ENCODE measurements at regions not wholly inside any gene's neighbourhood (a gene's known extent, or its start where the extent isn't known, plus 50 kb on each side); places are given as distances from the start of the nearest gene placed in this dataset.

DNA sequence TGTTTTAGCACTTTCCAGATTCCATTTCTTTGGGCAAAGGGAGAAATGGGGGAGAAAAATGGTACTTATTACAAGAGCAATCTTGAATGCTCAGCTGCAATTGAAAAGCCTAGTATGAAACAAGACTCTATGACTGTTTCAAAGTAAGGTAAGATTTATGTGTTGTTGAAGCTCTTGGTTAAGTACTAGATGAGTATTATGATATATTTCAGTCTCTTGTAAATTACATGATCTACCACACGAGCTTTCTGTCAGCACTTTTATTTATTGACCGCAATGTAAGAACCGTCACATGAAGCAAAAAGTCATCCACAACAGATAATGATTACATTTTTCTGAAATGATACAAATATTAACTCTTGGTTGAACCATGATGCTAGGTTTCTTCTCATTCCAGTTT is 906.7 kb upstream of the CHORDC1 start:
- no peaks in the 10 kb centered on the region for H3K36me3 ChIP-seq (ENCODE audit: control insufficient read depth in 2 of 3, insufficient read depth in 3 of 3, low read length in 3 of 3)
- POLR2A ChIA-PET, result no interaction called here

DNA sequence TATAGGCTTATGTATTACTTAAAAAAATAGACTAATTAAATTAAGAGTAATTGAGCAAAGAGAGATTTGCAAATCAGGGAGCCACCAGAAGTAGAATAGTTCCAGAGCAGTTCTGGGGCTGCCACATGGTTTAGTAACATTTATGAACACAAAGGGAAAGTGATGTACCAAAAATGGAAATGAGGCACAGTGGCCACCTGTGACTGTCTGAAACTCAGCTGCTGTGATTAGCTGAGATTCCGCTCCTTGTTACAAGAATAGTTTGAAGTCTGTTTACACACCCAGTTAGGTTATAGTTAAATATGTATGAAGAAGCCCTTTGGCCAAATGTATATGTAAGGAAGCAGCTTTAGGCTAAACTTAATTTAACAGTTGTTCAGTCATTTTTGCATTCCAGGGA is 901.5 kb upstream of the CHORDC1 start:
- H3K4me3 ChIP-seq (ENCODE audit: low read length), result no peak overlapping the region
- peaks cover 0 to 1% (median 0%) of the 10 kb centered on the region in 7 donors for H3K4me1 Mint-ChIP-seq
- H3K9me3 Mint-ChIP-seq, result peaks cover 0 to 27% (median 6%) of the 10 kb centered on the region in 11 donors
- CTCF ChIA-PET, result no interaction called here
- H3K27ac Mint-ChIP-seq, result no peak overlapping the region
- intact Hi-C loops (cut with micrococcal nuclease), result no loop called here
- DNase-seq (no peak), ATAC-seq (no peak)
- no peaks in the 10 kb centered on the region for H3K27me3 ChIP-seq (ENCODE audit: control insufficient read depth in 2 of 2, insufficient read depth in 2 of 2, low read length in 2 of 2)
- peaks cover 0 to 4% (median 0%) of the 10 kb centered on the region in 3 experiments for H3K9me3 ChIP-seq (ENCODE audit: control insufficient read depth in 2 of 3, low read length in 3 of 3)
- no peak overlapping the region for H3K27ac ChIP-seq (ENCODE audit: low read depth, low read length)
- no peak overlapping the region for H3K4me3 Mint-ChIP-seq
- H3K36me3 Mint-ChIP-seq, result no peaks in the 10 kb centered on the region
- peaks cover 0 to 2% (median 0%) of the 10 kb centered on the region in 5 donors for H3K27me3 Mint-ChIP-seq
- H3K36me3 ChIP-seq (ENCODE audit: control insufficient read depth in 2 of 3, insufficient read depth in 3 of 3, low read length in 3 of 3), result no peaks in the 10 kb centered on the region
- H3K4me1 ChIP-seq (ENCODE audit: control insufficient read depth in 2 of 2, insufficient read depth in 2 of 2, low read length in 2 of 2), result no peaks in the 10 kb centered on the region
- POLR2A ChIA-PET, result no interaction called here

More for the DNA sequence above, 906.7 kb upstream of the CHORDC1 start:
- H3K9me3 Mint-ChIP-seq, result peaks cover 0 to 18% (median 4%) of the 10 kb centered on the region in 11 donors
- peaks cover 0 to 1% (median 0%) of the 10 kb centered on the region in 7 donors for H3K4me1 Mint-ChIP-seq
- H3K36me3 Mint-ChIP-seq, result no peaks in the 10 kb centered on the region
- H3K4me3 Mint-ChIP-seq, result no peak overlapping the region
- DNase-seq, result no peak
- Histone ChIP-seq H3K27me3 (ENCODE audit: control insufficient read depth in 2 of 2, insufficient read depth in 2 of 2, low read length in 2 of 2) (no peaks in the 10 kb centered on the region), H3K4me3 (ENCODE audit: low read length) (no peak overlapping the region), H3K27ac (ENCODE audit: low read depth, low read length) (no peak overlapping the region), H3K4me1 (ENCODE audit: control insufficient read depth in 2 of 2, insufficient read depth in 2 of 2, low read length in 2 of 2) (no peaks in the 10 kb centered on the region), H3K9me3 (ENCODE audit: control insufficient read depth in 2 of 3, low read length in 3 of 3) (peaks cover 0 to 4% (median 0%) of the 10 kb centered on the region in 3 experiments)
- intact Hi-C loops (cut with micrococcal nuclease), result no loop called here
- no peak for ATAC-seq
- H3K27me3 Mint-ChIP-seq, result peaks cover 0 to 2% (median 0%) of the 10 kb centered on the region in 5 donors
- CTCF ChIA-PET, result no interaction called here
- H3K27ac Mint-ChIP-seq, result no peak overlapping the region

DNA sequence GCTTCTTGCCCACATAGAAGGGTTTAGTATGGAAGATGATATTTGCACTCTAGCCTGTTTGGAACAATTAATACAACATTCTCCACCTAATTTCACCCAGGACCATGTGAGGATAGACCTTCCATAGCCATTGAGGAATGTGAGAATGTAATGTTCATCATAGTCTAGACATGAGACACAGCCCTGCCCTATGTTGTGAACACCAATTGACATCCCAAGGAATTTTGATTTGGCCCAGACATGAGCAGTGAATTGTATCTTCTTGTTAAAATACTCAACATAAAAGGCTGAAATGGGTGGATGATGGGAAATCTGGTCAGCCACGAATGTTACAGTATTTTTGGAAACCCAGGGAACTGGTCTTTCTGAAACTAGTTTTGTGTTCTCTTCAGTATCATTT is 892.3 kb upstream of the CHORDC1 start:
- H3K36me3 ChIP-seq (ENCODE audit: control insufficient read depth in 2 of 3, insufficient read depth in 3 of 3, low read length in 3 of 3), result no peaks in the 10 kb centered on the region
- no peak overlapping the region for H3K4me3 ChIP-seq (ENCODE audit: low read length)
- ChIA-PET POLR2A (no interaction called here), CTCF (no interaction called here)
- H3K27me3 ChIP-seq (ENCODE audit: control insufficient read depth in 2 of 2, insufficient read depth in 2 of 2, low read length in 2 of 2), result no peaks in the 10 kb centered on the region
- DNase-seq (no peak), ATAC-seq (no peak)
- H3K4me1 Mint-ChIP-seq, result no peaks in the 10 kb centered on the region
- H3K27ac ChIP-seq (ENCODE audit: low read depth, low read length), result no peak overlapping the region
- H3K27me3 Mint-ChIP-seq, result no peaks in the 10 kb centered on the region
- H3K27ac Mint-ChIP-seq, result no peak overlapping the region
- H3K9me3 Mint-ChIP-seq, result peaks cover 0 to 7% (median 4%) of the 10 kb centered on the region in 11 donors
- H3K4me3 Mint-ChIP-seq, result no peak overlapping the region
- H3K4me1 ChIP-seq (ENCODE audit: control insufficient read depth in 2 of 2, insufficient read depth in 2 of 2, low read length in 2 of 2), result no peaks in the 10 kb centered on the region
- intact Hi-C loops (cut with micrococcal nuclease), result no loop called here
- H3K9me3 ChIP-seq (ENCODE audit: control insufficient read depth in 2 of 3, low read length in 3 of 3), result peaks cover 0 to 4% (median 0%) of the 10 kb centered on the region in 3 experiments
- H3K36me3 Mint-ChIP-seq, result no peaks in the 10 kb centered on the region

DNA sequence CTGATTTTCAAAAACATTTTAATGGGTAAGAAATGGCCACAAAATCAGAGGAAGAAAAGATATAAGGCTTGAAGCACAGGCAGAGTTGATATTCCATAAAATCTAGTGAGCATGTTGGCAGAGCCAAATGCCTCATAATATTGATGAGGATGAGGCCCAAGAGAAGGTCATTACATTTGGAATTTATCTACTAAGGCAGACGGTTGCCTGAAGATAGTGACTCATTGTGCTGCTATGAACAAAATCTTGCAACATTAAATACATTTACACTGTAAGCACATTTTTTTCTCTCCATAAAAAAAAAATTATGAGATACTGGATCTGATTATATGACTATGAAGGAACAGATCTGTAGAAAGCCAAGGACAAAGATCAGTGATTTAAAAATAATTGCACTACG is 881.4 kb upstream of the CHORDC1 start:
- Histone ChIP-seq H3K36me3 (ENCODE audit: control insufficient read depth in 2 of 3, insufficient read depth in 3 of 3, low read length in 3 of 3) (no peaks in the 10 kb centered on the region), H3K4me1 (ENCODE audit: control insufficient read depth in 2 of 2, insufficient read depth in 2 of 2, low read length in 2 of 2) (no peaks in the 10 kb centered on the region), H3K27ac (ENCODE audit: low read depth, low read length) (no peak overlapping the region), H3K9me3 (ENCODE audit: control insufficient read depth in 2 of 3, low read length in 3 of 3) (peaks cover 0 to 4% (median 0%) of the 10 kb centered on the region in 3 experiments), H3K4me3 (ENCODE audit: low read length) (no peak overlapping the region), H3K27me3 (ENCODE audit: control insufficient read depth in 2 of 2, insufficient read depth in 2 of 2, low read length in 2 of 2) (no peaks in the 10 kb centered on the region)
- H3K36me3 Mint-ChIP-seq, result no peaks in the 10 kb centered on the region
- intact Hi-C loops (cut with micrococcal nuclease), result no loop called here
- no peaks in the 10 kb centered on the region for H3K27me3 Mint-ChIP-seq
- no peak overlapping the region for H3K4me3 Mint-ChIP-seq
- POLR2A ChIA-PET, result no interaction called here
- ATAC-seq, result no peak
- CTCF ChIA-PET, result no interaction called here
- no peak for DNase-seq
- H3K9me3 Mint-ChIP-seq, result peaks cover 0 to 7% (median 0%) of the 10 kb centered on the region in 11 donors
- H3K27ac Mint-ChIP-seq, result no peak overlapping the region
- H3K4me1 Mint-ChIP-seq, result no peaks in the 10 kb centered on the region

DNA sequence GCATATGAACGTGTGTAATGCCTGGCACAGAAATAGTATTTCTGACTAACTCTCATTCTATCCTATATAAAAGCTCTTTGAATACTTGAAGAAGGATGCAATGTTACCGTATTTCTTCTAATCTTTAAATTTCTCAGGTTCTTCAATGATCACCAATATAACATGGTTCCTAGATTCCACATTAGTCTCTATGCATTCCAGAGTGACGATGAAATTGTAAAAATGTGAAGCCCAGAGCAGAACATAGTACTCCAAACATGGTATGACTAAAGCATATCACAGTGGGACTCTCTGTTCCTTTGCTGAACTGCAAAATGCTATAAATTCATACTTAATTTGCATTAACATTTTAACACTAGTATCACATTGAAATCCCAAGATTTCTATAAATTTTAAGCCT is 877.6 kb upstream of the CHORDC1 start:
- no peaks in the 10 kb centered on the region for H3K4me1 ChIP-seq (ENCODE audit: control insufficient read depth in 2 of 2, insufficient read depth in 2 of 2, low read length in 2 of 2)
- no peak overlapping the region for H3K27ac Mint-ChIP-seq
- peaks cover 0 to 7% (median 3%) of the 10 kb centered on the region in 11 donors for H3K9me3 Mint-ChIP-seq
- no peak overlapping the region for H3K4me3 Mint-ChIP-seq
- DNase-seq, result no peak
- H3K4me3 ChIP-seq (ENCODE audit: low read length), result no peak overlapping the region
- ChIA-PET CTCF (no interaction called here), POLR2A (no interaction called here)
- H3K27me3 Mint-ChIP-seq, result no peaks in the 10 kb centered on the region
- H3K36me3 ChIP-seq (ENCODE audit: control insufficient read depth in 2 of 3, insufficient read depth in 3 of 3, low read length in 3 of 3), result no peaks in the 10 kb centered on the region
- intact Hi-C loops (cut with micrococcal nuclease), result no loop called here
- H3K27me3 ChIP-seq (ENCODE audit: control insufficient read depth in 2 of 2, insufficient read depth in 2 of 2, low read length in 2 of 2), result no peaks in the 10 kb centered on the region
- peaks cover 0 to 4% (median 0%) of the 10 kb centered on the region in 3 experiments for H3K9me3 ChIP-seq (ENCODE audit: control insufficient read depth in 2 of 3, low read length in 3 of 3)
- H3K4me1 Mint-ChIP-seq, result no peaks in the 10 kb centered on the region
- no peak overlapping the region for H3K27ac ChIP-seq (ENCODE audit: low read depth, low read length)
- ATAC-seq, result no peak
- no peaks in the 10 kb centered on the region for H3K36me3 Mint-ChIP-seq

DNA sequence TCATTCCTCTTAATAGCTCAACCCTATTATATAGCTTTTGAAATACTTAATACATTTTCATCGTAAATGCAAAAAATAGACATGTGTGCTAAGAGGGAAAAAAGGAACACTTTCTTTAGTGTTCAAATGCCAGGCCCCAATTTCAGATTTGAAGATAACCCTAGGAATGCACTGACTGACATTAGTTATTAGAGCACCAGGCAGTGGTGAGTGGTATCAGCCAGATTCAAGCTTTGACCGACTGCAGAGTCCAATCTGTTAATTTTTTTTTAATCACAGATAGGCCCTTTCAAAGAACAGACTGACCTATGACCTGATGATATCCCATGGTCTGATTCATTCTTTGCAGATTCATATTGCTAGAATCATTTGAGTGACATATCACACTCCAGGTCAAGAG is 874.2 kb upstream of the CHORDC1 start:
- no peaks in the 10 kb centered on the region for H3K4me1 Mint-ChIP-seq
- CTCF ChIA-PET, result no interaction called here
- no peak overlapping the region for H3K27ac Mint-ChIP-seq
- Histone ChIP-seq H3K27me3 (ENCODE audit: control insufficient read depth in 2 of 2, insufficient read depth in 2 of 2, low read length in 2 of 2) (no peaks in the 10 kb centered on the region), H3K4me1 (ENCODE audit: control insufficient read depth in 2 of 2, insufficient read depth in 2 of 2, low read length in 2 of 2) (no peaks in the 10 kb centered on the region), H3K36me3 (ENCODE audit: control insufficient read depth in 2 of 3, insufficient read depth in 3 of 3, low read length in 3 of 3) (no peaks in the 10 kb centered on the region), H3K27ac (ENCODE audit: low read depth, low read length) (no peak overlapping the region), H3K4me3 (ENCODE audit: low read length) (no peak overlapping the region), H3K9me3 (ENCODE audit: control insufficient read depth in 2 of 3, low read length in 3 of 3) (no peaks in the 10 kb centered on the region)
- H3K9me3 Mint-ChIP-seq, result peaks cover 0 to 11% (median 2%) of the 10 kb centered on the region in 11 donors
- intact Hi-C loops (cut with micrococcal nuclease), result no loop called here
- no peaks in the 10 kb centered on the region for H3K27me3 Mint-ChIP-seq
- POLR2A ChIA-PET, result no interaction called here
- H3K4me3 Mint-ChIP-seq, result no peak overlapping the region
- ATAC-seq (no peak), DNase-seq (no peak)
- H3K36me3 Mint-ChIP-seq, result no peaks in the 10 kb centered on the region

DNA sequence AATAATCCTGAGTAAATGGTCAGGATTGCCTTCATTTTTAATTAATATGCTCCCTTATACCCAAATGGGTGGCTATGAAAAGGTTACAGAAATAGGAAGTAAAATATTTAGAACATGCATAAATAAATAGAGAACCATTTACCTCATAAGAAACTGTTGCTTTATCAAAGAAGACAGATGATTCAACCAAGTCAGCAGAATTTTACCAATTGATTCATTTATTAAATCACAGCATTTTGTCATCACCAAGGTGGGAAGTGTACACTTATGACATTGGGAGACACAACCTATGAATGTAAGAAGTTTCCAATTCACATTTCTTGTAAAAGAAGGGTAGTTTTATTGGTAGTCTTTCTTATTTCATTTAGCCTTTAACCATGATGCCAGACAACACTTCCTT is 870.3 kb upstream of the CHORDC1 start:
- no peak for DNase-seq
- H3K9me3 ChIP-seq (ENCODE audit: control insufficient read depth in 2 of 3, low read length in 3 of 3), result no peaks in the 10 kb centered on the region

More for the DNA sequence above, 870.3 kb upstream of the CHORDC1 start:
- Mint-ChIP-seq H3K4me1 (no peaks in the 10 kb centered on the region), H3K4me3 (no peak overlapping the region), H3K27me3 (no peaks in the 10 kb centered on the region), H3K27ac (no peak overlapping the region), H3K9me3 (peaks cover 0 to 11% (median 3%) of the 10 kb centered on the region in 11 donors), H3K36me3 (no peaks in the 10 kb centered on the region)
- CTCF ChIA-PET, result no interaction called here
- ATAC-seq, result no peak
- Histone ChIP-seq H3K27ac (ENCODE audit: low read depth, low read length) (no peak overlapping the region), H3K27me3 (ENCODE audit: control insufficient read depth in 2 of 2, insufficient read depth in 2 of 2, low read length in 2 of 2) (no peaks in the 10 kb centered on the region), H3K4me1 (ENCODE audit: control insufficient read depth in 2 of 2, insufficient read depth in 2 of 2, low read length in 2 of 2) (no peaks in the 10 kb centered on the region), H3K4me3 (ENCODE audit: low read length) (no peak overlapping the region), H3K36me3 (ENCODE audit: control insufficient read depth in 2 of 3, insufficient read depth in 3 of 3, low read length in 3 of 3) (no peaks in the 10 kb centered on the region)
- intact Hi-C loops (cut with micrococcal nuclease), result no loop called here
- POLR2A ChIA-PET, result no interaction called here

Measured in naive thymus-derived CD4-positive, alpha-beta T cell (primary cell).